ENCODE measurements at regions not wholly inside any gene's neighbourhood (a gene's known extent, or its start where the extent isn't known, plus 50 kb on each side); places are given as distances from the start of the nearest gene placed in this dataset.

DNA sequence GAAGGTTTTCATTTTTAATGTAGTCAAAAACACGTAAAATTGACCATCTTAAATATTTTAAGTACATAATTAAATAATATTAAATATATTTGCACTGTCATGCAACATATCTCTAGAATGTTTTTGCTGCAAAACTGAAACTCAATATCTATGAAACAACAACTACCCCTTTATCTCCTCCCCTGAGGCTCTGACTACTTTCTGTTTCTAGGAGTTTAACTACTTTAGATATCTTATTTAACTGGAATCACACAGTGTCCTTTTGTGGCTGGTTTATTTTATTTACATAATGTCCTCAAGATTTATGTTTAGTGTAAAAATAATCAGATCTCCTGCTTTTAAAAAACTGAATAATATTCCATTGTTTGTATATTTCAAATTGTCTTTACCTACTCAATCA lies 2003.9 kb downstream of the TP53TG3F start:
- H3K4me1 ChIP-seq (ENCODE audit: control insufficient read depth, extremely low read depth, insufficient read depth, low read length): no peaks in the 10 kb centered on the region
- H3K27me3 ChIP-seq (ENCODE audit: control insufficient read depth, extremely low read depth, insufficient read depth, low read length): no peaks in the 10 kb centered on the region
- dilution Hi-C loops (cut with MboI; ENCODE audit: extremely low pct_ligation_motif_present, low sequenced_read_pairs): no loop called here
- no peak overlapping the region for H3K9ac ChIP-seq (ENCODE audit: control insufficient read depth, extremely low read depth, insufficient read depth, low read length)
- no peak for FAIRE-seq
- no peak for TF ChIP-seq EZH2 (IDR thresholded peaks at IDR 0.05; ENCODE audit: low read length)
- TF ChIP-seq, protein P1, sequence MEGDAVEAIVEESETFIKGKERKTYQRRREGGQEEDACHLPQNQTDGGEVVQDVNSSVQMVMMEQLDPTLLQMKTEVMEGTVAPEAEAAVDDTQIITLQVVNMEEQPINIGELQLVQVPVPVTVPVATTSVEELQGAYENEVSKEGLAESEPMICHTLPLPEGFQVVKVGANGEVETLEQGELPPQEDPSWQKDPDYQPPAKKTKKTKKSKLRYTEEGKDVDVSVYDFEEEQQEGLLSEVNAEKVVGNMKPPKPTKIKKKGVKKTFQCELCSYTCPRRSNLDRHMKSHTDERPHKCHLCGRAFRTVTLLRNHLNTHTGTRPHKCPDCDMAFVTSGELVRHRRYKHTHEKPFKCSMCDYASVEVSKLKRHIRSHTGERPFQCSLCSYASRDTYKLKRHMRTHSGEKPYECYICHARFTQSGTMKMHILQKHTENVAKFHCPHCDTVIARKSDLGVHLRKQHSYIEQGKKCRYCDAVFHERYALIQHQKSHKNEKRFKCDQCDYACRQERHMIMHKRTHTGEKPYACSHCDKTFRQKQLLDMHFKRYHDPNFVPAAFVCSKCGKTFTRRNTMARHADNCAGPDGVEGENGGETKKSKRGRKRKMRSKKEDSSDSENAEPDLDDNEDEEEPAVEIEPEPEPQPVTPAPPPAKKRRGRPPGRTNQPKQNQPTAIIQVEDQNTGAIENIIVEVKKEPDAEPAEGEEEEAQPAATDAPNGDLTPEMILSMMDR (optimal IDR thresholded peaks at IDR 0.05 in 1 of 3, IDR thresholded peaks at IDR 0.05 in 1 of 3, conservative IDR thresholded peaks at IDR 0.05 in 1 of 3; ENCODE audit: extremely low read depth in 1 of 3, insufficient read depth in 2 of 3, low read length in 3 of 3): no peak
- no peak overlapping the region for H2AFZ ChIP-seq (ENCODE audit: control insufficient read depth, low read length)
- H3K4me2 ChIP-seq (ENCODE audit: control insufficient read depth, extremely low read depth, insufficient read depth, low read depth, low read length): no peak overlapping the region
- H3K9me3 ChIP-seq (ENCODE audit: control insufficient read depth, low read depth, low read length): no peaks in the 10 kb centered on the region
- no peaks in the 10 kb centered on the region for H3K36me3 ChIP-seq (ENCODE audit: control insufficient read depth in 2 of 2, extremely low read depth in 1 of 2, insufficient read depth in 2 of 2, low read length in 2 of 2)
- H4K20me1 ChIP-seq (ENCODE audit: control insufficient read depth, extremely low read depth, insufficient read depth, low read length): no peaks in the 10 kb centered on the region
- no peak overlapping the region for H3K4me3 ChIP-seq (ENCODE audit: control insufficient read depth in 2 of 3, extremely low read depth in 1 of 3, insufficient read depth in 2 of 3, low read depth in 1 of 3, low read length in 3 of 3)
- H3K27ac ChIP-seq (ENCODE audit: control insufficient read depth, insufficient read depth, low read length): no peak overlapping the region
- no peak for DNase-seq (ENCODE audit: low read depth, low spot score)
- H3K9me1 ChIP-seq (ENCODE audit: control insufficient read depth, extremely low read depth, insufficient read depth, low read length): no peaks in the 10 kb centered on the region
- H3K79me2 ChIP-seq (ENCODE audit: control insufficient read depth, insufficient read depth, low read length): no peaks in the 10 kb centered on the region

DNA sequence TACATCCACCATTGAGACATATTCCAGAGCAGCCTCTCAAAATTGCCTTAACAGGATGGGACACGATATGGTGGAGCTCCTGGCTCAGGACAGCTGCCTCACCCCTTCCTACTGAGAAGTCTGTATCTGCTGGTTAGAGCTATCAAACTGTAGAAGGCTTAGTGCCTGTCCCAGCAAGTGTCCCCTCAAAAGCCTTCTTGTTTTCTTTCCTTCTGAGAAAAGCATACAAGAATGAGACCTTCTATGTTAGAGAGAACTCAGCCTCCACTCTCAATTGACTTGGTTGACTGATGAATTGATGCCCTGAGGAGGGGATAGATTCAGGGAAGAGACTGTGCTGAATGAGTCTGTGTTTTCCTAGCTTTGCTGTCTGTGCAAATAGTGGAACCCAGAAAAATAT lies 2020.9 kb downstream of the TP53TG3F start:
- Histone ChIP-seq H3K79me2 (ENCODE audit: control insufficient read depth, insufficient read depth, low read length) (no peaks in the 10 kb centered on the region), H3K27ac (ENCODE audit: control insufficient read depth, insufficient read depth, low read length) (no peak overlapping the region), H3K36me3 (ENCODE audit: control insufficient read depth in 2 of 2, extremely low read depth in 1 of 2, insufficient read depth in 2 of 2, low read length in 2 of 2) (no peaks in the 10 kb centered on the region), H3K4me2 (ENCODE audit: control insufficient read depth, extremely low read depth, insufficient read depth, low read depth, low read length) (no peak overlapping the region), H3K27me3 (ENCODE audit: control insufficient read depth, extremely low read depth, insufficient read depth, low read length) (no peaks in the 10 kb centered on the region), H3K9me3 (ENCODE audit: control insufficient read depth, low read depth, low read length) (no peaks in the 10 kb centered on the region), H3K9me1 (ENCODE audit: control insufficient read depth, extremely low read depth, insufficient read depth, low read length) (no peaks in the 10 kb centered on the region), H3K4me3 (ENCODE audit: control insufficient read depth in 2 of 3, extremely low read depth in 1 of 3, insufficient read depth in 2 of 3, low read depth in 1 of 3, low read length in 3 of 3) (no peak overlapping the region), H4K20me1 (ENCODE audit: control insufficient read depth, extremely low read depth, insufficient read depth, low read length) (no peaks in the 10 kb centered on the region), H3K9ac (ENCODE audit: control insufficient read depth, extremely low read depth, insufficient read depth, low read length) (no peak overlapping the region), H2AFZ (ENCODE audit: control insufficient read depth, low read length) (no peak overlapping the region), H3K4me1 (ENCODE audit: control insufficient read depth, extremely low read depth, insufficient read depth, low read length) (no peaks in the 10 kb centered on the region)
- no peak for FAIRE-seq
- no peak for DNase-seq (ENCODE audit: low read depth, low spot score)
- dilution Hi-C loops (cut with MboI; ENCODE audit: extremely low pct_ligation_motif_present, low sequenced_read_pairs): no loop called here
- TF ChIP-seq EZH2 (IDR thresholded peaks at IDR 0.05; ENCODE audit: low read length): no peak
- TF ChIP-seq, protein P1 (optimal IDR thresholded peaks at IDR 0.05 in 1 of 3, IDR thresholded peaks at IDR 0.05 in 1 of 3, conservative IDR thresholded peaks at IDR 0.05 in 1 of 3; ENCODE audit: extremely low read depth in 1 of 3, insufficient read depth in 2 of 3, low read length in 3 of 3): no peak

All from keratinocyte (primary cell).